ENCODE measurements at regions not wholly inside any gene's neighbourhood (a gene's known extent, or its start where the extent isn't known, plus 50 kb on each side); places are given as distances from the start of the nearest gene placed in this dataset.
"Not testable (repeated sequence)": the region's sequence is repeated elsewhere in the genome, so short reads cannot be mapped to it uniquely, and the experiment has no call there.

GRCh38 chr6:62819640-62820039 is 391.6 kb upstream of the FKBP1C start:
- no peak for DNase-seq

GRCh38 chr6:62808565-62809293 is 402.5 kb upstream of the FKBP1C start:
- peak; percentile 17 to 55 for DNase-seq

GRCh38 chr6:62805431-62805830 is 405.8 kb upstream of the FKBP1C start:
- DNase-seq, result no peak

- DNase-seq, result peak in 1 of 2 experiments; percentile 33
These were observed 408.2 kb upstream of the FKBP1C start for GRCh38 chr6:62803094-62803493.

GRCh38 chr6:62797190-62797589 is 414.1 kb upstream of the FKBP1C start:
- no peak for DNase-seq

- peak; percentile 9 to 33 for DNase-seq
These were observed 435.7 kb upstream of the FKBP1C start for GRCh38 chr6:62775427-62776022.

- DNase-seq, result not testable (repeated sequence)
These were observed 445.1 kb upstream of the FKBP1C start for GRCh38 chr6:62766174-62766573.

- no peak for DNase-seq
These were observed 446.4 kb upstream of the FKBP1C start for GRCh38 chr6:62764841-62765240.

- DNase-seq, result no peak
These were observed 447.9 kb upstream of the FKBP1C start for GRCh38 chr6:62763125-62763912.

- DNase-seq, result no peak
These were observed 460.9 kb upstream of the KHDRBS2 start for GRCh38 chr6:62746968-62747367.

GRCh38 chr6:62746161-62746560 is 460.1 kb upstream of the KHDRBS2 start:
- no peak for DNase-seq

- DNase-seq, result no peak
These were observed 454.6 kb upstream of the KHDRBS2 start for GRCh38 chr6:62740596-62740995.

GRCh38 chr6:62740171-62740570 is 454.1 kb upstream of the KHDRBS2 start:
- DNase-seq, result no peak

- no peak for DNase-seq
These were observed 451.8 kb upstream of the KHDRBS2 start for GRCh38 chr6:62737792-62738191.

GRCh38 chr6:62721408-62721807 is 435.4 kb upstream of the KHDRBS2 start:
- DNase-seq, result peak in 1 of 2 experiments; percentile 4

- DNase-seq, result no peak
These were observed 430.7 kb upstream of the KHDRBS2 start for GRCh38 chr6:62716719-62717118.

GRCh38 chr6:62714112-62714511 is 428.1 kb upstream of the KHDRBS2 start:
- DNase-seq, result no peak

GRCh38 chr6:62711750-62712149 is 425.7 kb upstream of the KHDRBS2 start:
- DNase-seq, result no peak

- DNase-seq, result no peak
These were observed 421.9 kb upstream of the KHDRBS2 start for GRCh38 chr6:62707914-62708313.

- DNase-seq, result no peak
These were observed 421.1 kb upstream of the KHDRBS2 start for GRCh38 chr6:62707156-62707555.

GRCh38 chr6:62683063-62683462 is 397.0 kb upstream of the KHDRBS2 start:
- no peak for DNase-seq

- DNase-seq, result no peak
These were observed 395.1 kb upstream of the KHDRBS2 start for GRCh38 chr6:62681108-62681507.

- DNase-seq, result no peak
These were observed 387.0 kb upstream of the KHDRBS2 start for GRCh38 chr6:62672989-62673388.

All from NCI-H2081 (cell line).